ENCODE measurements at regions not wholly inside any gene's neighbourhood (a gene's known extent, or its start where the extent isn't known, plus 50 kb on each side); places are given as distances from the start of the nearest gene placed in this dataset.
A peak's percentile ranks its signal among the peaks of the same experiment; 100 is the strongest.

DNA sequence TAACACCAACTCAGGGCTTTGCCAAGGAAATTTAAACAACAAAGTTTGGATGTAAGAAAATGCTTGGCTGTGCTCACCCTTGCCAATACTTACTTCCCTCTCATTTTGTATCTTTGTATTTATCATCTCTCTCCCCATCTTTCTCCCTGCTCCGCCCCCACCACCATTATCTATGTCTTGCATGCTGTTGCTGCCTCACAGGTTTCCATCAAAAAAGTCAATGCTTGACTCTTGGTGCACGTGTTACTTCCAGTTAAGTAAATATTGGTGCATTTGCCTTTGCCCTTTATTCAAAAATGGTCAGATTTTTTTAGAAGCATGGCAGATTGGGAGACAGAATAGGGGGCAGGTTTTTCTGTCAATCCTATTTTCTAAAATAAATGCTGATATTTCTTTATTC is 626.0 kb downstream of the ACTR3B start:
- DNase-seq: no peak

DNA sequence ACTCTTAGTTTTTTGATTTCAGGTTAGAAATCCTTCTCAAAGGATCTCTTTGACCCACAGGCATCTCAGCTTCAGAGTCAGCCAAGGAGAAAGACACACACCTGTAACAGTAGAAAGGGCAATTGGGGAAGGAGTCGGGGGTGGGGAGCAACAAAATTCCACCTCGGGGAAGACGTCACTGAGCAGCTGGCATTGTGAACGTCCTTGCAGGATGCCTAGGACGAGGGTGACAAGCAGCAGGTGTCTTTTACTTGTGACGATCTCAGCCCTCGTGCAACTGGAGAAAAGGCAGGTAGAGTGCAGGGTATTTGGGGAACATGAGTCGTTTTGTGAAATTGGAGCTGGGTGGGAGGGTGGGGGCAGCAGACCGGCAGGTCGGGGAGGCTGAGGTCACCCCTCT is 627.0 kb downstream of the ACTR3B start:
- DNase-seq: peak; percentile 24

DNA sequence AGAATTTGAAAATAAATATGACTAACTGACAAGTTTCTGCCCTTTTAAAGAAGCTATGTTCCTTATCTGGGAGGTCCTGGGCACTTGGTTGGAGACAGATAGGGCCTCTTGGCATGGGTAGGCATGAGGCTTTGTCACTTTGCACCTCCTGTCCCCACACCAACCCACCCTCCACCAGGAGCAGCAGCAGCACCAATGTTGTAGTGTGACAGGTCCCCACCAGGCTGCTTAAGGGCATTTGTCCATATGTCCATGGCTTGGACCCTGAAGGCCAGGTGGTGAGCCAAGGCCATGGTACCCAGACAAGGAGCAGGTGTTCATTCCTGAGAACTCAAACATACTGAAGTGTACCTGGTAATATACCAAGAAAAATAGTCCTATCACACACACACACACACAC is 629.1 kb downstream of the ACTR3B start:
- DNase-seq: no peak

DNA sequence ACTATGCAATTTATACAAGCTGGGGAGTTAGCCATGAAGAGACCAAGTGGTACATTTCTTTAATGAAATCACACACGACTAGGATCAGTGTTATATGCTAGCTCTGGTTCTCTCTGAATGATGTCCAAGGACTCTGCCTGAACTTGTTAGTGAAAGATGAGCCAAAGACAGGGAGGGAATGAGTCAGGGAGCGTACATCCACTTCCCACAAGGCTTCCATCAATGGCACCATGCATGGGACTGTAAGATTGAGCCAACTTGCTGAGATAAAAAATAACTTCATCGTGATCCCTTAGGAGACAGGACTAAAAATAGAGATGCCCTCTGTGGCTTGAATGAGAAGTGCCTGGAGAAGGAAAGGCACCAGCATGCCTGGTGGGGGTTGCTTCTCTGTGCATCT is 629.7 kb downstream of the ACTR3B start:
- DNase-seq: no peak

DNA sequence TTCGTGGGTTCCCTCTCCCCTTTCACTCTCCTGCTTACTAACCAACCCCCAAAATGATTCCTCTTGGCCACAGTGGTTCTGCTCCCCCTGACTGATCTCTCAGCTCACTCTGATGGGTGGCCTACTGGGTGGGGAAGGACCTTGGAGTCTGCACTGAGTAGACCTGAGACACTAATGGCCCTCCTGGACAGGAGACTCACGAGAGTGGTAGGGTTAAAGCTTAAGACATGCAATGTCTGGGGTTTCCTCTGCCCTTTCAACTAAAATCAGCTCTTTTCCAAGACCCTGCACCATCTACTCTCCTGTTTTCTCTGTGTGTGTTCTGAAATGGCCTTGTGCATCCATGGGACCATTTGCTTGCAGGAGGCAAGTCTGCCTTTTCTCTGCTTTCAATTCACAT is 631.4 kb downstream of the ACTR3B start:
- DNase-seq: no peak

DNA sequence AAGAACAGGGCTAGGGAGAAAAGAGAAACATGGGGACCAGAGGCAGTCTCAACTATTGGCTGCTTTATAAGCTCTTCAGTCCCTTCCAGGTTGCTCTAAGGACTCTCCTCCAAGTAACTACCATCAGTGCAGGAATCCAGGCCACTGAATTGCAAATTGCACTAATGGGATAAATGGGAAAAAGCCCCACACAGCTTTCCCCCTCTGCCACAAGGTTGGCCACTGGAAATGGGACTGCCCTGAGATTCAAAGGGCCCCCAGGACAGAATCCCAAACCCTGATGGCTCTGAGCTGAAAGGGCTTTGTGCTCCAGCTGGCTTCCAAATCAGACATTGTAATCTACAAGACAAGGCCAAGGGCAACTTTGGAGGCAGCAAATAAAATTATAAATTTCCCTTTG is 633.2 kb downstream of the ACTR3B start:
- no peak for DNase-seq

DNA sequence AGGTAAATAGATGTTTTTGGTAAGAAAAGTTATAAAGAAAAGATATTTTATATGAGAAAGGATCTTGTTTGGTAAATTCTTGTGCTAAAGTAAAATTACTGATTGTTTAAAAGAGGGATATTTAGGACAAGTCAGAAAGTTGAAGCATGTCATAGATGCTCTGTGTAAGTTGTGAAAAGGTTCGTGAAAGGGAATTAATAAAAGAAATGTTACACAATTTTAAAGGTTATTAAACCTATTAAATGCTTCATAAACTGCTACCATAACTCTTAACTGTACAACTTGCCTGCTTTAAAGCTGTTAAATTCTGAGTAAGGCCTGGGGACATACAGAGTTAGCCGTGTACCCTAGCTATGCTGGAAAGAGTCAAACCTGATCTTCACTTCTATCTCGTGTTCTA is 634.1 kb downstream of the ACTR3B start:
- DNase-seq: no peak

DNA sequence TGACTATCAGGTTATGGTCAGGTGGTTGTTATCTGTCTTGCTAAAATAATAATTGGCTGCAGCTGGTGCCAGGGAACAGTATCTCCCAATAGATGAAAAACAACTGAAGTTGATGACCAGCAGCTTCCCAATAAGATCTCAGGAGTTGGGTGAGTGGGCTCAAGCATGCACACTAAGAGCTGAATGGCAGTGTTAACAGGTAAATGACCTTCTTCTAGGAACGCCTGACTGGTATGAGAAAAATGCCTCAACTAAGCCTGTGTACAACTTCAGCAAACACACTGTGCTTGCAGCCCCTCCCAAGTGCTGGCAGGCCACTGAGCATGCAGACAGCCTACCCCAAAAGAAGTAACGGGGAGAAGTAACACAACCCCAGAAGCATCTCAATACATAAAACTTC is 636.9 kb downstream of the ACTR3B start:
- no peak for DNase-seq

DNA sequence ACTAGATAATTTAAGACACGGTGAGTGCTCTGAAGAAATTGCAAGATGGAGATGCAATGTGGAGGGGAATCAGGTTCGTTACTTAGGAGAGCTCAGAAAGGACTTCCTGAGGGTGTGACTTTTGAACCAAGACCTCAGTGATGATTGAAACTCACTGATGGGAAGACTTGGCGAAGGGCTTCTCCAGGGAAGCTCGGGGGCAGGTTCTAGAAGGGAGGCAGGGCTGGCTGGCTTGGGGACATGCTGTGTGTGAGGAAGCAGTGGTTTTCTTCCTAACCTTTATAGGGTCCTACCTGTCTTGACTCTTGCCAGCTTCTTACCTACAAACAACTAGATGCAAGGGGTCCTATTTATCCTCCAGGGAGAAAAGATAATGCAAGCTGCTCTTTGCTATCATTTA is 637.9 kb downstream of the ACTR3B start:
- DNase-seq: no peak

DNA sequence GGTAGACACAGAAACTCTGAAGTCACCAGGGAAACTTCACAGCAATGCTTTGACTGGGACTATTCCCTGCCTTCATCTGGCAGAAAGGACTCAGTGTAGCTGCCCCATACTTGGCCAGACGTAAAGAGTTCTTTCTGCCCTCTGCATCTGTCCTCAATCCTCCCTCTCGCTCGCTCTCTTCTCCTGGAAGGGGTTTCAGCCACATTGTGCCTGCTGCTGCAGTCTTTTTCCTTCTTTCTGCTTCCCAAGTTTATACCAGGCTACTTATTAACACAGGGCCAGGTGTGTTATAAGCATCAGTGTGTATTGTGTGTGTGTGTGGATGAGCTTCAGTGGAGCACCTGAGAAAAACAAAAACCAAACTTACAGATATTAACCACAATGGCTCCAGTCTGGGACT is 638.4 kb downstream of the ACTR3B start:
- no peak for DNase-seq

DNA sequence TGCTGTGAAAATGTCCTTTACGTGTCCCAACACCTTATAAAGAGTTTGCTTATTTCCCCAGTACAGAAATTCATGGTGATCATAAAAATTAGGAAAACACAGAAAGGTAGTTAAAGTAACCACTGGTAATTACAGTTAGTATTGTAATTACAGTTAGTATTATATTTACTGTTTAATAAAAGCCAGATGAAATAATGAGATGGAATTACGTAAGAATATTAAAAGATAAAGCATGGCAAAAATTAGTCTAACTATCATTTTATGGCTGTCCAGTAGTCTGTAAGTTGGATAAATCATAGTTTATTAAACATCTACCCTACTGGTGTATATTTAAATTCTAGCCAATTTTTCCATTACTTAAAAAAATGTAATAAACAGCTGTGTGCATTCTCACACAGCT is 638.8 kb downstream of the ACTR3B start:
- DNase-seq: no peak

DNA sequence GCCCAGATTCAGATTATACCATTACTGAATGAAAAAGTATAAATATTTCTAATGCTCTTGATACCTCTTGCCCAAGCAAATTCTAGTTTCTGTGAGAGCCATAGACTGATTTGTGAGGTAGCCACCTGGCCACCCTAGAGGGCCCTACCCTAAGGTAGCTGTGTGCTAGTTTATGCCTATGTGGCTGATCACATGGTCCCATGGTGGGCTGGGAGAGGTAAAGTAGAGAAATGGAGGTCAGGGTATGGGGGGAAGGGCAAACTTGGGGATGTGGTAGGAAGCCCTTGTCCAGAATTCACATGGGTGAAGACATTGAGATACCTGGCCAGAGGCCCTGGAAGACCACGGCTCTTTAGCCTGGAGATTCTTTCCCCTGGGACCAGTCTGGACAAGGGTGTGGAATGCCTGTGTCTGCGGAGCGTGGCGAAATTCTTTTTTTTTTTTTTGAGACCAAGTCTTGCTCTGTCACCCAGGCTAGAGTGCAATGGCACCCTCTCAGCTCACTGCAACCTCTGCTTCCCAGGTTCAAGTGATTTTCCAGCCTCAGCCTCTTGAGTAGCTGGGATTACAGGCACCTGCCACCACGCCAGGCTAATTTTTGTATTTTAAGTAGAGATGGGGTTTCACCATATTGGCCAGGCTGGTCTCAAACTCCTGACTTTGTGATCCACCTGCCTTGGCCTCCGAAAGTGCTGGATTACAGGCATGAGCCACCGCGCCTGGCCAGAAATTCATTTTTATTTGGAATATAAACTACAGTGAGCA is 639.4 kb downstream of the ACTR3B start:
- DNase-seq: no peak

DNA sequence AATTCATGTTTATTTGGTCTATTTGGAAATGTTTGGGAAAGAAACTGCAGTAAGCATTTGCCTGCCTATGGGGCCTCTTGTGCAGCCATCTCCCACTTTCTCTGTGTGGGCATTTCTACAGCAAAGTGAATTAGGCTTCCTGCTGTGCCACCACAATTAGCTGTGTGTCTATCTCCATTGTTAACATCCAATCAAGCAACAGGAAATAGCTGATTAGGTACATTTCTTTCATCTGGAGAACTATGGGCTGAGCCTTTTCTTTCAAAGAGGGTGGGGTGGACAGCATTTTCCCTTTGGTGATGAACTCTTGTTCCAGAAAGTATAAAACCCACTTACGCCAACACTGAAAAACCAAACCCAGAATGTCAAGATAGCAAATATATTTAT is 640.0 kb downstream of the ACTR3B start:
- DNase-seq: no peak

DNA sequence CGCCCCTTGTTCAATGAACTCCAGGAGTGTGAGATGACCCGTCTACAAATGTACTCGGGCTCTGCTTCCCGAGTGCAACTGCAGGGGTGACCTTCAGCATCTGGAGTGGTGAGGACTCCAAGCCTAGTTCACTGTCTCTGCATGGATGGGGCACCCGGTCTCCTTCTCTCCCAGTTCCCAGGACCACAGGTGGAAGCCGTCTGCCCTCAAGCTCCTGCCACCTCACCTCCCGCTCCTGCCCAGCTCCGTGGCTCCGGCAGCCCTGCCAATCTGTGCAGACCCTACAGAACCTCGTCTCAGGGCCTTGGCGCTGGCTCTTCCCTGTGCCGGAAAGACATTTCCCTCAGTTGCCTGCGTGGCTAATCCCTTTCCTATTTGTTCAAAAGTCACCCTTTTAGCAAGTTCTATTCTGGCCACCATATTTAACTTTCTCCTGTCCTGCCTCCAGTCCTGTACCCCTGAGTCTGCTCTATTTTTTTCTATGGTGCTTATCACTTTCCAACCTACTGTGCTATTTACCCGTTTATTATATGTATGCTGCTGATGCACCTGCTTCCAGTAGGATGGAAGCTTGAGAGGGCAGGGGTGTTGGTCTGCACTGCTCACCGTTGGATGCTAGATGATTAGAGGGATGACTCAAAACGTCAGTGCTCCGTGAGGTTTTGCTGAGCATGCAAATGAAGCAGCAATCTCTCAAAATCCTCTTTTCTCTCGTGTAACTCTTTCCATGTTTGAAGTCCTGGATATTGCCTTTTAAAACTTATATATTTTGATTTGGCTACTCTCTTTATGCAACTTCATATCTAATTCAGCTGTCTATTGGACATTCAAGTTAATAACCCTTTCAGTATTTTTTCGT is 641.4 kb downstream of the ACTR3B start:
- no peak for DNase-seq

DNA sequence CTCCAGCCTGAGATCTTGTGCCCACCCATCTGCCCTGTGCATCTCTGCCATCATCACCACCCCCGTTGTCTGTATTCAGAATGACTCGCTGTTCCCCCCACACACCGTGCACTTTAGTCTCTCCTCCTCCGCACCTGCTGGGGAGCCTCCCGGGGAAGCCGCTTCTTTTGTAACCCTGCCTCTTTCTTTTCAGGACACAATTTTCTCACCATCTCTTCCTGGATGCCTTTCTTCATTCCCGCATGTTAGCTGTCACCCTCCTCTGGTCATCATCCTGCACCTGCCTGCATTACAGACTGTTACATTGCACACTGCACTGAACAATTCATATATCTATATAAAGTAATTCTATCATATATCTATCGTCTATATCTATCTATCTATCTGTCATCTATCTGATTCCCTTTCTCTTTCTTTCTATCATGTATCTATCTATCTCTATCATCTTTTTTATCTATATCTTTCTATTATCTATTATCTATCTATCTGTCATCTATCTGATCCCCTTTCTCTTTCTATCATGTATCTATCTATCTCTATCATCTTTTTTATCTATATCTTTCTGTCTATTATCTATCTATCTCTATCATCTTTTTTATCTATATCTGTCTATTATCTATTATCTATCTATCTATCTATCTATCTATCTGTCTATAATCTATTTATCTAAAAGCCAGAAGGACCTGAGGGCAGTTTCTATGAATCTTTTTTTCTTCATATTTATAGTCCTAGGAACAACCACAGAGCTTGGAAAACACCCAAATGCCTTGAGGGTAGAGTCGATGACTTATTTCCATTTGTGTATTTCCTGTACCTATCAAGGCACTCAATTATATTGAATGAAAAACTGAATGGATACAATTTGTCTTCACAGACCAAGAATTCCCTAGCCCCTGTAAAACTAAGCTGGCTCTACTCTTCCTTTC is 642.5 kb downstream of the ACTR3B start:
- no peak for DNase-seq

DNA sequence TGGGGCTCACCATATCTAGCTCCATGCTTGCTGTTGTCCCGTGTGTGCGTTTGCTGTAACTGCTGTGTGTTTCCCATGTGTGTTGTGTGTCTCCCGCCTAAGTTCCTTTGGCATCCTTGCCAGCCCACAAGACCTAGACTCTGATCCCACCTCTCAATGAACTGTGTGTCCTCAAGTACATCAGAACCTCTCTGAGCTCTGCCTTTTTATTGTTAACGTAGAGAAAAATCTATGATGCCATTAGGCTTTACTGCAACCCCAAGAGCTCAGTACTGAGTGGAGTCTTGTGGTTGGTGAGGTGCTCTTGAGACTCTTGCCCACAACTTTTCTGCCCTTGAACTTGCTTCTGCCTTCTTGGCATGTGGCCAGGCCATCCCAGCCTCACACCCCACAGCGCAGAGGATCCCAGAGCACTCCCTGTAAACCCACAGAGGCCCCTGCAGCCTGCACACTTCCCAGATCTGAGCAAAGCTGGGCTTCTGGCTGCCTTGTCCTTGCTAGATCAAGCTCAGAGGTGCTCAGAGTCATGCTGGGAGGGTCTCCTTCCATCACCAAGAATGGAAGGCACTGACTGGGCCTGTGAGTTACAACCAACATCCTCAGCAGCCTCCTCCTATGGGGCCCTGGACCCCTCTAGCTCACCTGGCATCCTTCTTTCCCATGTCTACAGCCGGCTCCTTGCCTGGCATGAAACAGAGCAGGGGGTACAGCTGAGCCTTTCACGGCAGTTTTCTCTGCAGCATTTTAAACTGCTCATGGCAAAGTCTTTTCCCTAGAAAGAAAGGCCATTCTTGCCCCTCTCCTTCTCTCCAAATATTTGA is 643.4 kb downstream of the ACTR3B start:
- no peak for DNase-seq

DNA sequence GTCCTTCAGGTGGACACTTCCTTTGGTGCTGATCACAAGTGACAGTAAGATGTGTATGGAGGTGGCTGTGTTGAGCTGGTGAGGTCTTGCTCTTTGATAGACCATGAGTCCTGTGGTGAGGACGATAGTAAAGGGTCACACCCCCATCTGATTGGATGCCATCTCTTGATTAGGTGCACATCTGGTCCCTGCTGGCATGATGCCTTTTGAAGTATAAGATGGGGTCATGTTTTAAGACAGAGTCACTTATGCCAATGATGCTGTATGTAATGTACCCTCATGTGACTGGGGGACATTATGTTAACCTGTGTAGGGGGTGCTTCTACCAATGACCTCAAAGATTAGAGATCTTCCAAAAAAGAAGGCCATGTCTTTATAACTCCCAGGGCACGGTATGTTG is 644.6 kb downstream of the ACTR3B start:
- no peak for DNase-seq

DNA sequence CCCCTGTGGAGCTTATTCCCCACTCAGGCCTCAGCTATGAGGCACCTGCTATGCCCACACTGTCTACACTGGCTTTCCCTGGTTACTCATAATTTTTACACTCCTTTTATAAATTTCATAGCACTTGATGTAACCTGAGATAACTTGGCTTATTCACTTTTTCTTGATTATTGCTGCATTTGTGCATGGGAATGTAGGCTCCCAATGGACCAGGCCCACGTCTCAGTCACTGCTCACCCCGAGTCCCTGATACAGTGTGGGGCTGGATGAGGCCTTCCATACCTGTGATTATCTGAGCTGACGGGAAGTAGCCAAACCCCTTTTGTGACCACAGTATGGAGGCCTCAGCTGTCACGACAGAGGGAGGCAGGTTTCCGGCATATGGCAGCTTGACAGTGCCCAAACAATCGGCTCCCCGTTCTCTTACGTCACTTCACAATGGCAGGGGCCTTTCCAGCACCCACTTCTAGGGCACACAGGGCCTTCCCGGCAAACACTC is 645.3 kb downstream of the ACTR3B start:
- DNase-seq: no peak

DNA sequence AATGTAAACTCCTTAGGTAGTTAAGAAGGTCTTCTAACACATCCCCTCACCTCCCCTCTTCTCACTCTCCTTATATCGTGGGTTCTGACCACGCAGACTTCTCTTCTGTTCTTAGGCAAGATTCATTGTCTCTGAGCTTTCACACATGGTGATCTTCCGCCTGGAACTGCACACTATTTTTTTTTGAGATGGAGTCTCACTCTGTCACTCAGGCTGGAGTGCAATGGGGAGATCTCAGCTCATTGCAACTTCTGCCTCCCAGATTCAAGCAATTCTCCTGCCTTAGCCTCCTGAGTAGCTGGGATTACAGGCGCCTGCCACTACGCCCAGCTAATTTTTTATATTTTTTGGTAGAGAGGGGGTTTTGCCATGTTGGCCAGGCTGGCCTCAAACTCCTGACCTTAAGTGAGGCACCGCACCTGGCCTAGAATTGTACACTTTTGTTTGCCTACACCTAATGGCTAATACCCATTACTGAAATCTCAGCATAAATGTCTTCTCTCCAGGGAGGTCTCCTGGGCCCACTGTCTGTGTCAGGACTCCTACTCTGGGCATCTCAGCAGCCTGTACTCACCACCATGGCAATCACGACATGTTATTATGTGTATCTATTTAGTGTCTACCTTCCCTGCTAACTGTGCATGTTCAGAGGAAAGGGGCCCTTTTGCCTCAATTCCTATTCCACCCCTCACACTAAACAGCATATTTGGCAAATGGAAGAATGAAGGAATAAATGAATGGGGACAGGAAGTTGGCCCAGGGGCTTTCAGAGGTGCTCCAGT is 646.3 kb upstream of the DPP6 start:
- DNase-seq: no peak

DNA sequence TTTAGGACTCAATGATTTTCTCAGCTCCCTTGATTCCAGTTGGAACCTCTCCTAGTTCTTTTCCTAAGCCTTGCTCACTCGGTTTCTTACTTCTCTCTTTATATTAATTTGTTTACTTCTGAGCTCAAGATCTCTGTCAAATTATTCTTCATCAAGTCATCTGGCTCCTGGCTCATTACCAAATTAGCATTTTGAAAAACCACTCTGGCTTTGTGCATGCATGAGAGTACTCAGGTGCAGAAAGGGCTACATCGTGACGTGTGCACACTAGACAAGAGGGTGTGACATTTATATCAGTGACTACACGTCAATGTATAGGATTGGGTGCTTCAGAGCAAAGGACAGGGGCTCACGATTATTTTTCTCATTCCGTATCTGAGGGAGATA is 645.7 kb upstream of the DPP6 start:
- DNase-seq: no peak

Measured in left kidney (tissue), 1 donor.